IPS-NIHi7 (cell line): ENCODE measurements at regions not wholly inside any gene's neighbourhood (a gene's known extent, or its start where the extent isn't known, plus 50 kb on each side); places are given as distances from the start of the nearest gene placed in this dataset.

Source experiments
- DNase-seq: peaks from one replicate; pipeline ENCODE4 v3.0.0; 2012; ENCODE audit warnings: mixed read lengths; ENCODE audit errors: extremely low spot score

- no peak for DNase-seq
Observed at GRCh38 chr6:18763086-18763485, 375.9 kb downstream of the RNF144B start.

- no peak for DNase-seq
Observed at GRCh38 chr6:18784794-18785193, 397.6 kb downstream of the RNF144B start.

GRCh38 chr6:18785810-18786490 is 398.8 kb downstream of the RNF144B start:
- DNase-seq = no peak

GRCh38 chr6:18792866-18793265 is 405.7 kb downstream of the RNF144B start:
- no peak for DNase-seq

- DNase-seq = no peak
Observed at GRCh38 chr6:18795726-18796125, 408.6 kb downstream of the RNF144B start.

- peak; percentile 23 for DNase-seq
Observed at GRCh38 chr6:18820725-18821124, 433.6 kb downstream of the RNF144B start.

GRCh38 chr6:18823782-18824386 is 436.7 kb downstream of the RNF144B start:
- peak; percentile 43 for DNase-seq

- DNase-seq = no peak
Observed at GRCh38 chr6:18829272-18829870, 442.2 kb downstream of the RNF144B start.

GRCh38 chr6:18835976-18836375 is 448.8 kb downstream of the RNF144B start:
- DNase-seq = no peak

- DNase-seq = no peak
Observed at GRCh38 chr6:18837013-18837412, 449.9 kb downstream of the RNF144B start.

GRCh38 chr6:18842534-18842933 is 455.4 kb downstream of the RNF144B start:
- DNase-seq = no peak

- DNase-seq = no peak
Observed at GRCh38 chr6:18845896-18846295, 458.7 kb downstream of the RNF144B start.

GRCh38 chr6:18846327-18846726 is 459.2 kb downstream of the RNF144B start:
- no peak for DNase-seq

- no peak for DNase-seq
Observed at GRCh38 chr6:18861204-18861603, 474.1 kb downstream of the RNF144B start.

- DNase-seq = no peak
Observed at GRCh38 chr6:18883268-18883667, 496.1 kb downstream of the RNF144B start.

GRCh38 chr6:18883851-18884250 is 496.7 kb downstream of the RNF144B start:
- DNase-seq = no peak

GRCh38 chr6:18893540-18894269 is 506.6 kb downstream of the RNF144B start:
- no peak for DNase-seq

GRCh38 chr6:18897350-18897749 is 510.2 kb downstream of the RNF144B start:
- DNase-seq = peak; percentile 38

- no peak for DNase-seq
Observed at GRCh38 chr6:18904681-18905080, 517.5 kb downstream of the RNF144B start.

- DNase-seq = no peak
Observed at GRCh38 chr6:18920701-18921100, 533.6 kb downstream of the RNF144B start.

- DNase-seq = no peak
Observed at GRCh38 chr6:18931086-18931485, 543.9 kb downstream of the RNF144B start.

- no peak for DNase-seq
Observed at GRCh38 chr6:18958146-18958545, 571.0 kb downstream of the RNF144B start.

GRCh38 chr6:18961566-18961965 is 574.4 kb downstream of the RNF144B start:
- no peak for DNase-seq
